AG04450 (cell line): ENCODE measurements at regions not wholly inside any gene's neighbourhood (a gene's known extent, or its start where the extent isn't known, plus 50 kb on each side); places are given as distances from the start of the nearest gene placed in this dataset.

ENCODE experiments used
- CTCF ChIA-PET: fragments of 300-600, 350-600 bp; formaldehyde crosslinking; extraction: SDS; loops from one replicate; lab custom pipeline; 2022; ENCODE audit warnings: antibody characterized with exemption, inconsistent platforms; lab: Charles Lee
- POLR2A ChIA-PET: fragments of 350-600 bp; formaldehyde crosslinking; extraction: SDS; loops from one replicate; lab custom pipeline; 2021; ENCODE audit warnings: antibody characterized with exemption, inconsistent platforms; lab: Yijun Ruan, JAX
- DNase-seq: peaks from one replicate; pipeline ENCODE4 v3.0.0-alpha.2; 2011; ENCODE audit warnings: low read depth, low spot score
- H3K27ac ChIP-seq: one replicate; pipeline ENCODE4 v1.5.1; 2012; ENCODE audit warnings: low read depth, low read length, control low read depth
- H3K27me3 ChIP-seq: one replicate; pipeline ENCODE4 v1.6.0; 2012; ENCODE audit warnings: low read length; ENCODE audit not compliant: control insufficient read depth, insufficient read depth
- H3K4me3 ChIP-seq: 2 replicates; pipeline ENCODE4 v1.5.1; 2011; ENCODE audit warnings: mild to moderate bottlenecking, low read depth, low read length, control low read depth
- H3K9me3 ChIP-seq: 2 replicates; pipeline ENCODE4 v1.5.1; 2012; ENCODE audit warnings: low read length; ENCODE audit not compliant: control insufficient read depth, insufficient read depth
- TF ChIP-seq, protein P1 (sequence below): IDR thresholded peaks from 2 replicates; pipeline ENCODE4 v1.5.1; 2011; ENCODE audit warnings: low read depth, low read length, control low read depth, inconsistent platforms

DNA sequence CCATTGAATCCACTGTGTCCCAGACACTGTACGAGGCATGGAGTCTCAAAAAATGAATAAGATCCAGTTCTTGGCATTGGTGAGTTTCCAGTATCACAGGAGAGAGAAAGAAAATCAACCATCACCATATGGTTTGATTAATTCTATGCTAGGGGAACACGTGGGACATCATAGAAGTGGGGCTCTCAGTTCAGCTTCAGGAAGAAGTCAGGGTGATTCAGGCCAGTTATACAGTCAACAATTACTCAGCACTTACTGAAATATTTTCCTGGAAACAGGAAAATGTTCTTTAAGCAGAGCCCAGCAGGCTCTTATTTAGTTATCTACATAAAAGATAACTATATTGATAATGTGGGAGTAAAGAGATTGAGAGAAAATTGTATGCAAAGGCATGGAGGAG, 407.2 kb downstream of the NOVA1 start:
- no peak overlapping the region for H3K27ac ChIP-seq
- ChIA-PET POLR2A (no interaction called here), CTCF (no interaction called here)
- no peaks in the 10 kb centered on the region for H3K27me3 ChIP-seq
- H3K4me3 ChIP-seq: no peak overlapping the region
- no peaks in the 10 kb centered on the region; the same call in 1 of the 2 replicates for H3K9me3 ChIP-seq
- DNase-seq: no peak
- TF ChIP-seq, protein P1, sequence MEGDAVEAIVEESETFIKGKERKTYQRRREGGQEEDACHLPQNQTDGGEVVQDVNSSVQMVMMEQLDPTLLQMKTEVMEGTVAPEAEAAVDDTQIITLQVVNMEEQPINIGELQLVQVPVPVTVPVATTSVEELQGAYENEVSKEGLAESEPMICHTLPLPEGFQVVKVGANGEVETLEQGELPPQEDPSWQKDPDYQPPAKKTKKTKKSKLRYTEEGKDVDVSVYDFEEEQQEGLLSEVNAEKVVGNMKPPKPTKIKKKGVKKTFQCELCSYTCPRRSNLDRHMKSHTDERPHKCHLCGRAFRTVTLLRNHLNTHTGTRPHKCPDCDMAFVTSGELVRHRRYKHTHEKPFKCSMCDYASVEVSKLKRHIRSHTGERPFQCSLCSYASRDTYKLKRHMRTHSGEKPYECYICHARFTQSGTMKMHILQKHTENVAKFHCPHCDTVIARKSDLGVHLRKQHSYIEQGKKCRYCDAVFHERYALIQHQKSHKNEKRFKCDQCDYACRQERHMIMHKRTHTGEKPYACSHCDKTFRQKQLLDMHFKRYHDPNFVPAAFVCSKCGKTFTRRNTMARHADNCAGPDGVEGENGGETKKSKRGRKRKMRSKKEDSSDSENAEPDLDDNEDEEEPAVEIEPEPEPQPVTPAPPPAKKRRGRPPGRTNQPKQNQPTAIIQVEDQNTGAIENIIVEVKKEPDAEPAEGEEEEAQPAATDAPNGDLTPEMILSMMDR: no peak

DNA sequence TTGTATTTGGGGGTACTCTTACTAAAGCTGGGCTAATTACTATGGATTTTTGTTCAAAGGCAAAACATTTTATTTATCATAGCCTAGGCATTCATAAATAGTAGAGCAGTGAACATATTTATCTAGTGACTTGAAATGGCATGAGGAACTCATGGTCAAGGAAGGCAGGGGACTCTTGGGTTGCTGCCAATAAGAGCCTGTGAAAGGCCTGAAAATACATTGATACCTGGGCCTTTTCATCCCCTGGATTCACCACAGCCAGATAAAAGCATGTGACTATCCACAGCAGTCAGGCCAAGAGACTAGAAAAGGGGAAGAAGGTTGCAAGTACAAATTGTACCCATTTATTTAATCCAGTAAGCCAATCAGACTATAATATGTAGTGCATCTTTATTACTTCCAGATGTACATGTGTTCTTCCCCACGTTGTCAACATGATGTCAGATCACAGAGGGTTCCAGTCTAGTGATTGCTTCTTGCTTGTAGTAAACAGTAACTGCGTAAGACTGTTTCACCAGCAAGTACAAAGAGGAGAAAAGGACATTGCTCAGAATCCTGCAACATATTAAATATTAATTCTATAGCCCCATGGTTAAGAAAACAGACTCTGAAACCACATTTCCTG, 409.7 kb downstream of the NOVA1 start:
- Histone ChIP-seq H3K27ac (no peak overlapping the region), H3K27me3 (no peaks in the 10 kb centered on the region), H3K9me3 (no peaks in the 10 kb centered on the region; the same call in 1 of the 2 replicates), H3K4me3 (no peak overlapping the region)
- ChIA-PET CTCF (no interaction called here), POLR2A (no interaction called here)
- no peak for DNase-seq
- TF ChIP-seq, protein P1: no peak

DNA sequence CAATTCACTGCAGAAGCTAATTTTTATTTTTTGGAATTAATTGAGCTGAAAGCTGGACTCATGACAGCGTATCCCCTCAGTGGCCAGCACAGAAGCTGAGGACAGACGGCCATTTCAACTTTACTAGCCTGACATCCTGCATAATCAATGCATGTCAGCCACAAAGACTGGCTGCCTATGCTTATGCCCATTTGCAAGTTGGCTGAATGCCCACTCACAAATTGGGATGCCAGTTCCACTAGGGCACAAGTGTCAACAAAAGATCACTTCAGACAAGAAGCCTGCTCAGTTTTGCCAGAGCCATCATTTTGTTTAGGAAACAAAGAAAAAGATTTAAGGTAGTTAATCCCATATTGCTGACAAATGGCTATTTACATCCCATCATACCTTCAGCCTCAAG, 417.6 kb downstream of the NOVA1 start:
- ChIA-PET CTCF (no interaction called here), POLR2A (no interaction called here)
- Histone ChIP-seq H3K9me3 (peaks cover 4% of the 10 kb centered on the region), H3K27ac (no peak overlapping the region), H3K27me3 (no peaks in the 10 kb centered on the region), H3K4me3 (no peak overlapping the region)
- DNase-seq: no peak
- TF ChIP-seq, protein P1: no peak

DNA sequence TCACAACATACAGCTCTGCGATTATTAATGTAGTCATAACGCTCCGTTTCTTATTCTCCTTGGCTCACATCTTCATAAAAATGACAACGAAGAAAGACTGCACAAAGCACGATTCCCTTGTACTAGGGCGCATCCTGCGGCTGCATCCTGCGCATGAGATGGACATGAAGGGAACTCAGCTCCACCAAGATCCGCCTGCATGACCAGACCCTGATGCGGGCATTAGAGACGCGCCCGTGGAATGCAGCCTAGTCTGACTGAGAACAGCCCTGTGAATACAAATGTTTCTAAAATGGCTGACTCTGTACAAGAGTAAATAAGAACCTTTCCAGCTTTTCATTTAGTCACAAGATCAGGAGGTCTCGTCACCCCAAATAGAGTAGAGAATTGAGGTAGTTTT, 422.2 kb downstream of the NOVA1 start:
- no peak overlapping the region for H3K4me3 ChIP-seq
- ChIA-PET POLR2A (no interaction called here), CTCF (no interaction called here)
- H3K9me3 ChIP-seq: peaks cover 4% of the 10 kb centered on the region
- TF ChIP-seq, protein P1: no peak
- no peak overlapping the region for H3K27ac ChIP-seq
- no peak for DNase-seq
- H3K27me3 ChIP-seq: no peaks in the 10 kb centered on the region

DNA sequence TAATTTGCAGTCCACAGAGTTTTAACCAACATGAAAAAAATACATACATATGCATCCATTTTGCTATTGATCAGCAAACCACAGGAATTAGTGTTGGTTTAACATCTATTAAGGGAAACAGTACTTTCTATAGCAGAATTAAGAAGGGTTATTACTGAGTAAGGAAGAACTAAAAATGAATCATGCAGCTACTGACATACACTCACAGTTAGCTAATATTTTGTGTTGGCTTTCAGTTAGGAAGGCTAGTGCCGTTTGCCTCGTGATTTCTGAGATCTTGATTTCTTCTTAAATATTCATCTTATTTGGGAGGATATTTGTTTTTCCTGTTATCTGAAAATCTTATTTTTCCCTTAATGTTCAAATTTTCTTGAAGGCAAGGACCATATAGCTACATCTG, 423.4 kb downstream of the NOVA1 start:
- ChIA-PET CTCF (no interaction called here), POLR2A (no interaction called here)
- Histone ChIP-seq H3K9me3 (peaks cover 4% of the 10 kb centered on the region), H3K27me3 (no peaks in the 10 kb centered on the region), H3K4me3 (no peak overlapping the region), H3K27ac (no peak overlapping the region)
- DNase-seq: no peak
- TF ChIP-seq, protein P1: no peak
